GM21723 (cell line): ENCODE measurements at regions not wholly inside any gene's neighbourhood (a gene's known extent, or its start where the extent isn't known, plus 50 kb on each side); places are given as distances from the start of the nearest gene placed in this dataset.

Experiments used
- ATAC-seq: cut with Tn5 transposase; IDR thresholded peaks from one replicate; pipeline ENCODE4 v1.9.1; 2021; ENCODE audit warnings: mild to moderate bottlenecking, moderate library complexity; ENCODE audit not compliant: unreplicated experiment

- no peak for ATAC-seq
Observed at GRCh38 chr17:34182036-34182803, 72.9 kb upstream of the CCL2 start.

GRCh38 chr17:34195987-34196386, 59.1 kb upstream of the CCL2 start:
- ATAC-seq, result no peak

- no peak for ATAC-seq
Observed at GRCh38 chr17:34198519-34198918, 56.6 kb upstream of the CCL2 start.

GRCh38 chr17:34199454-34199853, 55.6 kb upstream of the CCL2 start:
- no peak for ATAC-seq

- no peak for ATAC-seq
Observed at GRCh38 chr17:34199932-34200534, 55.1 kb upstream of the CCL2 start.

GRCh38 chr17:34201225-34201624, 53.9 kb upstream of the CCL2 start:
- no peak for ATAC-seq

- ATAC-seq, result no peak
Observed at GRCh38 chr17:34201767-34202166, 53.3 kb upstream of the CCL2 start.

GRCh38 chr17:34203018-34203638, 52.0 kb upstream of the CCL2 start:
- no peak for ATAC-seq

GRCh38 chr17:34204402-34204801, 50.7 kb upstream of the CCL2 start:
- ATAC-seq, result no peak
